Glutamatergic neuron (in vitro differentiated cells): ENCODE measurements at regions not wholly inside any gene's neighbourhood (a gene's known extent, or its start where the extent isn't known, plus 50 kb on each side); places are given as distances from the start of the nearest gene placed in this dataset.

ENCODE experiments used
- DNase-seq: peaks from one replicate; pipeline ENCODE4 v3.0.0; 2022
- H3K27ac Mint-ChIP-seq: one replicate; pipeline ENCODE4 v1.8.0; 2020; ENCODE audit warnings: mild to moderate bottlenecking, mixed read lengths, inconsistent platforms; ENCODE audit not compliant: unreplicated experiment
- H3K27me3 Mint-ChIP-seq: one replicate; pipeline ENCODE4 v1.8.0; 2020; ENCODE audit warnings: mild to moderate bottlenecking, moderate library complexity, mixed read lengths, inconsistent platforms; ENCODE audit not compliant: unreplicated experiment
- H3K36me3 Mint-ChIP-seq: one replicate; pipeline ENCODE4 v1.8.0; 2020; ENCODE audit warnings: mild to moderate bottlenecking, mixed read lengths, inconsistent platforms; ENCODE audit not compliant: unreplicated experiment
- H3K4me1 Mint-ChIP-seq: one replicate; pipeline ENCODE4 v1.8.0; 2020; ENCODE audit warnings: mild to moderate bottlenecking, low read depth, mixed read lengths, inconsistent platforms; ENCODE audit not compliant: unreplicated experiment
- H3K4me3 Mint-ChIP-seq: one replicate; pipeline ENCODE4 v1.8.0; 2020; ENCODE audit warnings: mild to moderate bottlenecking, mixed read lengths, inconsistent platforms; ENCODE audit not compliant: unreplicated experiment
- H3K9me3 Mint-ChIP-seq: one replicate; pipeline ENCODE4 v1.8.0; 2020; ENCODE audit warnings: mild to moderate bottlenecking, moderate library complexity, mixed read lengths, inconsistent platforms; ENCODE audit not compliant: unreplicated experiment
- CTCF ChIP-seq: fragments of 200-600 bp; sonication (generic); IDR thresholded peaks from one replicate; pipeline ENCODE4 v1.5.0; 2021; ENCODE audit not compliant: partially characterized antibody, unreplicated experiment

- no peak for DNase-seq
- Mint-ChIP-seq H3K9me3 (no peaks in the 10 kb centered on the region), H3K36me3 (no peaks in the 10 kb centered on the region), H3K27ac (no peak overlapping the region), H3K4me3 (no peak overlapping the region), H3K4me1 (no peaks in the 10 kb centered on the region), H3K27me3 (peaks cover 2% of the 10 kb centered on the region)
- TF ChIP-seq CTCF = no peak
Measured at GRCh38 chr9:91077624-91078368, 276.2 kb downstream of the SYK start.

GRCh38 chr9:91078369-91078695, 276.7 kb downstream of the SYK start:
- Mint-ChIP-seq H3K4me1 (no peaks in the 10 kb centered on the region), H3K27ac (no peak overlapping the region), H3K9me3 (no peaks in the 10 kb centered on the region), H3K27me3 (peaks cover 2% of the 10 kb centered on the region), H3K36me3 (no peaks in the 10 kb centered on the region), H3K4me3 (no peak overlapping the region)
- no peak for DNase-seq
- no peak for TF ChIP-seq CTCF

- peaks cover 2% of the 10 kb centered on the region for H3K4me1 Mint-ChIP-seq
- TF ChIP-seq CTCF = no peak
- no peaks in the 10 kb centered on the region for H3K27me3 Mint-ChIP-seq
- peaks cover 1% of the 10 kb centered on the region for H3K9me3 Mint-ChIP-seq
- H3K36me3 Mint-ChIP-seq = no peaks in the 10 kb centered on the region
- H3K4me3 Mint-ChIP-seq = no peak overlapping the region
- DNase-seq = no peak
- H3K27ac Mint-ChIP-seq = no peak overlapping the region
Measured at GRCh38 chr9:91082731-91083130, 279.0 kb downstream of the AUH start.

- TF ChIP-seq CTCF = no peak
- no peaks in the 10 kb centered on the region for H3K36me3 Mint-ChIP-seq
- no peak for DNase-seq
- H3K4me3 Mint-ChIP-seq = no peak overlapping the region
- H3K27ac Mint-ChIP-seq = no peak overlapping the region
- H3K27me3 Mint-ChIP-seq = no peaks in the 10 kb centered on the region
- H3K4me1 Mint-ChIP-seq = peaks cover 2% of the 10 kb centered on the region
- H3K9me3 Mint-ChIP-seq = peaks cover 1% of the 10 kb centered on the region
Measured at GRCh38 chr9:91084896-91085516, 276.7 kb downstream of the AUH start.

- Mint-ChIP-seq H3K4me3 (no peak overlapping the region), H3K9me3 (peaks cover 1% of the 10 kb centered on the region), H3K27me3 (no peaks in the 10 kb centered on the region), H3K27ac (no peak overlapping the region), H3K36me3 (no peaks in the 10 kb centered on the region), H3K4me1 (peaks cover 2% of the 10 kb centered on the region)
- no peak for DNase-seq
- no peak for TF ChIP-seq CTCF
Measured at GRCh38 chr9:91085517-91086291, 276.0 kb downstream of the AUH start.
